KOPT-K1 (cell line): ENCODE measurements at regions not wholly inside any gene's neighbourhood (a gene's known extent, or its start where the extent isn't known, plus 50 kb on each side); places are given as distances from the start of the nearest gene placed in this dataset.
"Not testable (repeated sequence)": the region's sequence is repeated elsewhere in the genome, so short reads cannot be mapped to it uniquely, and the experiment has no call there.

Source experiments
- H3K27ac ChIP-seq: fragments of 200-600 bp; sonication (generic); 2 replicates; pipeline ENCODE4 v1.5.1; 2016; ENCODE audit warnings: antibody characterized with exemption, mild to moderate bottlenecking, low read depth, low read length; ENCODE audit not compliant: poor library complexity, severe bottlenecking
- H3K36me3 ChIP-seq: fragments of 200-600 bp; sonication (generic); 2 replicates; pipeline ENCODE4 v1.5.1; 2017; ENCODE audit warnings: antibody characterized with exemption, mild to moderate bottlenecking, low read length, moderate library complexity; ENCODE audit not compliant: insufficient read depth
- H3K9me3 ChIP-seq: fragments of 200-600 bp; sonication (generic); 2 replicates; pipeline ENCODE4 v1.5.1; 2017; ENCODE audit warnings: antibody characterized with exemption, low read length, mild to moderate bottlenecking; ENCODE audit not compliant: insufficient read depth, poor library complexity, severe bottlenecking

- Histone ChIP-seq H3K9me3 (no peaks in the 10 kb centered on the region), H3K27ac (no peak overlapping the region), H3K36me3 (no peaks in the 10 kb centered on the region)
Measured at GRCh38 chr11:37317803-37318202, 719.8 kb upstream of the RAG2 start.

GRCh38 chr11:37313266-37313665 lies 715.2 kb upstream of the RAG2 start:
- no peaks in the 10 kb centered on the region for H3K9me3 ChIP-seq
- H3K36me3 ChIP-seq: no peaks in the 10 kb centered on the region
- H3K27ac ChIP-seq: no peak overlapping the region

GRCh38 chr11:37306563-37306962 lies 708.5 kb upstream of the RAG2 start:
- no peaks in the 10 kb centered on the region for H3K9me3 ChIP-seq
- no peak overlapping the region for H3K27ac ChIP-seq
- H3K36me3 ChIP-seq: no peaks in the 10 kb centered on the region

- H3K9me3 ChIP-seq, H3K36me3 ChIP-seq, H3K27ac ChIP-seq: not testable (repeated sequence)
Measured at GRCh38 chr11:37301405-37301804, 703.4 kb upstream of the RAG2 start.

GRCh38 chr11:37298173-37298572 lies 700.1 kb upstream of the RAG2 start:
- H3K27ac ChIP-seq: no peak overlapping the region
- no peaks in the 10 kb centered on the region for H3K9me3 ChIP-seq
- no peaks in the 10 kb centered on the region for H3K36me3 ChIP-seq

GRCh38 chr11:37286890-37287289 lies 688.9 kb upstream of the RAG2 start:
- Histone ChIP-seq H3K36me3 (no peaks in the 10 kb centered on the region), H3K9me3 (no peaks in the 10 kb centered on the region), H3K27ac (no peak overlapping the region)

- Histone ChIP-seq H3K36me3 (no peaks in the 10 kb centered on the region), H3K27ac (no peak overlapping the region), H3K9me3 (no peaks in the 10 kb centered on the region)
Measured at GRCh38 chr11:37282367-37282766, 684.3 kb upstream of the RAG2 start.

- no peak overlapping the region for H3K27ac ChIP-seq
- H3K36me3 ChIP-seq: no peaks in the 10 kb centered on the region
- H3K9me3 ChIP-seq: no peaks in the 10 kb centered on the region
Measured at GRCh38 chr11:37280200-37280599, 682.2 kb upstream of the RAG2 start.

GRCh38 chr11:37277896-37278465 lies 679.9 kb upstream of the RAG2 start:
- Histone ChIP-seq H3K9me3 (no peaks in the 10 kb centered on the region), H3K27ac (no peak overlapping the region), H3K36me3 (no peaks in the 10 kb centered on the region)

GRCh38 chr11:37264783-37265182 lies 666.7 kb upstream of the RAG2 start:
- H3K9me3 ChIP-seq: no peaks in the 10 kb centered on the region
- no peak overlapping the region for H3K27ac ChIP-seq
- no peaks in the 10 kb centered on the region for H3K36me3 ChIP-seq

GRCh38 chr11:37264060-37264459 lies 666.0 kb upstream of the RAG2 start:
- no peak overlapping the region for H3K27ac ChIP-seq
- H3K36me3 ChIP-seq: no peaks in the 10 kb centered on the region
- H3K9me3 ChIP-seq: no peaks in the 10 kb centered on the region

- not testable (repeated sequence) for H3K9me3 ChIP-seq, H3K27ac ChIP-seq, H3K36me3 ChIP-seq
Measured at GRCh38 chr11:37263467-37263866, 665.4 kb upstream of the RAG2 start.

- H3K36me3 ChIP-seq: no peaks in the 10 kb centered on the region
- H3K9me3 ChIP-seq: no peaks in the 10 kb centered on the region
- H3K27ac ChIP-seq: no peak overlapping the region
Measured at GRCh38 chr11:37259734-37260133, 661.7 kb upstream of the RAG2 start.

- no peaks in the 10 kb centered on the region for H3K36me3 ChIP-seq
- no peaks in the 10 kb centered on the region for H3K9me3 ChIP-seq
- H3K27ac ChIP-seq: no peak overlapping the region
Measured at GRCh38 chr11:37248145-37248544, 650.1 kb upstream of the RAG2 start.

GRCh38 chr11:37246092-37246491 lies 648.1 kb upstream of the RAG2 start:
- not testable (repeated sequence) for H3K9me3 ChIP-seq, H3K27ac ChIP-seq, H3K36me3 ChIP-seq

GRCh38 chr11:37230865-37231264 lies 632.8 kb upstream of the RAG2 start:
- no peaks in the 10 kb centered on the region for H3K36me3 ChIP-seq
- H3K9me3 ChIP-seq: no peaks in the 10 kb centered on the region
- H3K27ac ChIP-seq: no peak overlapping the region

- Histone ChIP-seq H3K9me3 (peaks cover 17% of the 10 kb centered on the region), H3K36me3 (no peaks in the 10 kb centered on the region), H3K27ac (no peak overlapping the region)
Measured at GRCh38 chr11:37223962-37224361, 625.9 kb upstream of the RAG2 start.
